Activated CD4-positive, alpha-beta T cell treated with anti-CD3 and anti-CD28 coated beads, Interleukin-2, amount 50 U/mL, for 4 hours (primary cell): ENCODE measurements at regions not wholly inside any gene's neighbourhood (a gene's known extent, or its start where the extent isn't known, plus 50 kb on each side); places are given as distances from the start of the nearest gene placed in this dataset.

Experiments used
- DNase-seq, 2 experiments: peaks; one replicate each; pipeline ENCODE4 v3.0.0-alpha.2; 2020

DNA sequence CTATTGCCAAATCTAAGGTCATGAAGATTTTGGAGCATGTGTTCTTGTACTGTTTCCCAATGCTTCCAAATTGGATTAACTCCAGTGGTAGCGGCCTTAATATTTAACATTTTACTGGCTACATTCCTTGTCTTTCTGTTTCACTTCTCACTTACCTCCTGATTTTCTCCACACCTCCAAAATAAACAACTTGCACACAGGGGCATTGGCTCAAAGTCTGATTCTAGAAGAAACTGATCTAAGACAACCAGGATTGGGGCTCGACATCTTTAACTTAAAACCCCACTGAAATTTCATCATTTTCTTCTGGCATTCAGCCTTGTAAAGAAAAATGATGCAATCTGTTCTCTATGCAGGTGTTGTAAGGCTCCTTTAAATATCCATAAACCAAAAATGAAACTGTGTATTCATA, 557.9 kb upstream of the ID4 start:
- no peak for DNase-seq

DNA sequence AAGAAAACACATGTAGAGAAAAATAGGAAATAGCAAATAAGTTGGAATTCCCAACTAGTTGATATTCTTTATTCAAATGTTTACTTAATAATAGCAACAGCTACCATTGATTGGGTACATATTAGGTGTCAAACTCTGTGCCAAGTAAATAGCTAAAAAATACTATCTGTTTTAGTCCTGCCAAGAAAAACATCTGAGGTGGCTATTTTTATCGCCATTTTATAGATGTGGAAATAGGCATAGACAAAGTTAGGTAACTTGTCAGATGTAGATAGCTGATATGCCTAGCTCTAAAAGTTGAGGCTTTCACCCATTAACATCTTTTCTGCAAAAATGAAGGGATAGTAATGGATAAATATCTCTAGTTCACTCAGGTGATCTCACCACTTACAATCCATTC, 549.2 kb upstream of the ID4 start:
- DNase-seq, result no peak

DNA sequence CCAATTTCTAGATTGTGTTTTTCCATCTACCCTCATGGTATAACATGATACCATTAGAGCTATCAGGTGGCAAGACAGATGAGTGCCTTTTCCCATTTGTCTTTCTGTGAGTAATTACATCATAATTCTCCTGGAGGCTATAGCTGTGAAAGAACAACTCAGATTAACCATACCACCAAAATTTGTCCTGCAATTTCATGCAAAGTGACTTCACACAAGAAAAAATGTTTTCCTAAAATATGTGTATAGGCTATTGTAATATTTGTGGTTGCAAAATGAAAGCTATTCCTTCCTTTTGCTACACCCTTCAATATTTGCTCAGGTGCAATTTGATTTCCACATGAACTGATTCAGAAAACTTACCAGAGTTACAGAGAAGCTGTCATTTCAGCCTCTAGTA, 547.7 kb upstream of the ID4 start:
- DNase-seq, result no peak

DNA sequence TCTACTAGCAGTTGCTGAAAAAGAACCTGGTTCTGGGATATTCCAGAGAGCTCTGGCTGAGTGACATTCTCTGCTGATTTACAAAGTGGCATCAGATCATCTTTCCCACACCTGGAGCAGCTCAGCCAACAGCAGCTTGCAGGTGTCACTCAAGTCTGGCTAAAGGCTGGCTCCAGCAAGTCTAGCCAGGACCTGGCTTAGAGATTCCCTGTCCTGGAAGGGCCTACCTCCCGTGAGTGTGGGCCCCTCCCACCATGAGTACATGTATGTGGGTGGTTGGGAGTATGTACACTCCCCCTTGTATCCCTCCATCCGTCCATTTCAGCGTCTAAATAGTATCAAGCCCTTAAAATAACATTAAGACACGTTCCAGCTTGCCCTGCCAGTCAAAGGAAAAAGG, 539.3 kb upstream of the ID4 start:
- DNase-seq, result no peak

DNA sequence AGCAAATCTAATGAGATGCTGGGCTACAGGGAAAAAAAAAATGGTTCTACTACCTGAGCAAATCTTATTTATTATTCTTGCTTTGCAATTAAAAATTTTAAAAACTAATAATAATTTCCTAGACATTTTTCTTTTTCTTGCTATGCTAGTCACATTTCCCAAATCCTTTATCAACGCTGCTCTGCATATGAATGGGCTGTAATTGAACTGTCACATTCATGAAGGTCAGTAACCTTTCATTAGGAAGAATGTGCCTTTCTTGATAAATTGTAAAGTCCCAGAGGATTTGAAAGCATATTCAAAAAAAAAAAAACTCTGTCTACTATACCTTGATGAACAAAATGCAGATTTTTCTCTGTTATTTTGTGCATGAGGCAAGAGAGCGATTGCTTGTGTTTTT, 538.7 kb upstream of the ID4 start:
- no peak for DNase-seq

DNA sequence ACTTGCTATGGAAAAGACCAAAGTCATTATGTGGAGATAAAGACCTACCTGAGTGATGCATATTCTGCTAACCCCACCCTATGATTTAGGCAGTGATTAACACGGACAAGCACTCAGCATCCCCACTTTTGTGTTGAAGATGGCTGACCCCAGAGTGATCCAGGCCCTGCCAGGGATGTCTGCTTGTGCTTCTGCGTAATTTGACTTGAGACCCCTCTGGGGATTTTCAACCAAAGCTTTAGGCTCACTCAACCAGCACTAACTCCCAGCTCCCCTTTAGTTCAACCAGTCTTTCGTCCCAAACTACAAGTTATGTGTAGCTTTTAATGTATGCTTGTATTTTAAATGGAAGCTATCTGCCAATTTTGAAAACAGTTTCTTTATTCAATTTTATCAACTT, 538.0 kb upstream of the ID4 start:
- DNase-seq, result no peak

DNA sequence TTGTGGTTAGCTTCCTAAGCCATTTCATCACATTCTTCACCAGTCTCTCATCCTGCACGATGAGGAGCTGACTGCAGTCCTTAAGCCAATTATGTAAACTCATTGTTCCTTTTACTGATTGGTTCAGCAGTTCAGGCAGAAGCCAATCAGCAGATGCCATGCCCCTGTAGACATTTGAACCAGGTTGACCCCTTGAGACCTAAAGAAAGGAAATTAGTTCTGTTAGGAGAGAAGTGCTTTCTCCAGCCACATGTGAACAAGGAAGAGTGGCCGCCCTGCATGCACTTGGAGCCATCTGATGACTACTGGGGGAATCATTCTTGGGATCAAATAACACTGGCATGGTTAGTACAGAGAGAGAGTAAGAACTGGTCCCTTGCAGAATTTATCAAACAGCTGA, 535.2 kb upstream of the ID4 start:
- DNase-seq, result no peak

DNA sequence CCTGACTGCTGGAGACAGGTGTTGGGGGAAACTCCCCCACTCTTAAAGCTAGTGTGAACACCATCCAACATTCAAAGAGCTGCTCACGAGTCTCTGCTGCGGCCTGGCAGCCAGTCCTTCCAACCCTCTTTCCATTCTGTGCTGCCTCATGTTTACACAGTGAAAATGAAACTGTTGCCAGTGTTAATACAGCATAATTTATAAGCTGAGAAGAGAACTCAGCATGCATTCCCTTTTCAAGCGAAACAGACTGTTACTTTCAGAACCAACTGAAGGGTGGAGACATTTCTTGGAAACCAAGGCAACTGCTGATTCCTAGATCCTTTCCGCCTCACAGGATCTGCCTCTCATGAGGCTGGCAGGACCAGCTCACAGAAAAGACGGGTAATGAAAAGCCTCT, 533.8 kb upstream of the ID4 start:
- DNase-seq, result no peak

DNA sequence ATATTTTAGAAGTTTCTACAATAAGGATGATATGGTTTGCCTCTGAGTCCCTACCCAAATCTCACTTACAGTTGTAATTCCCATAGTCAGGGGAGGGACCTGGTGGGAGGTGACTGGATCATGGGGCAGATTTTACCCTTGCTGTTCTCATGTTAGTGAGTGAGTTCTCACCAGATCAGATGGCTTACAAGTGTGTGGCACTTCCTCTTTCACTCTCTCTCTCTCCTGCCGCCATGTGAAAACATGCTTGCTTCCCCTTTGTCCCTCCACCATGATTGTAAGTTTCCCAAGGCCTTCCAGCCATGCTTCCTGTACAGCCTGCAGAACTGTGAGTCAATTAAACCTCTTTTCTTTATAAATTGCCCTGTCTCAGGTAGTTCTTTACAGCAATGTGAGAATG, 527.5 kb upstream of the ID4 start:
- no peak for DNase-seq

DNA sequence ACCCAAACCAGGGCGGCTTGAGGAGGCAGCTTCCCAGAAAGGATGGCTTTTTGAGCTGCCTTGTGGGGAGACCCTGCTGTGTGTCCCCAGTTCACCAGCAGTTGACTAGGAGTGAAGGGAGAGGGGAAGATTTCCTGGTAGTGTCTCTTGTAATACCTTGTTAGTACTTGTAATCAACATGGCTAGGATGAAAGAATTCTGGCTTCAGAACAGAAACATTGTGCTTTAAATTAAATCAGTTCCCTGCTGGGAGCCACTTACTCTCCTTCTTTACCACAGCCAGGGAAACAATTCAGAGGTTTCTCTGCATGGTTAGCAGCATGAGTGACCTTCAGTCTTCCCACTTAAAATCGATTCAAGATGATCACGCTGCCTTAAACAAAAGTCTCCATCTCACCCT, 525.4 kb upstream of the ID4 start:
- DNase-seq, result no peak

DNA sequence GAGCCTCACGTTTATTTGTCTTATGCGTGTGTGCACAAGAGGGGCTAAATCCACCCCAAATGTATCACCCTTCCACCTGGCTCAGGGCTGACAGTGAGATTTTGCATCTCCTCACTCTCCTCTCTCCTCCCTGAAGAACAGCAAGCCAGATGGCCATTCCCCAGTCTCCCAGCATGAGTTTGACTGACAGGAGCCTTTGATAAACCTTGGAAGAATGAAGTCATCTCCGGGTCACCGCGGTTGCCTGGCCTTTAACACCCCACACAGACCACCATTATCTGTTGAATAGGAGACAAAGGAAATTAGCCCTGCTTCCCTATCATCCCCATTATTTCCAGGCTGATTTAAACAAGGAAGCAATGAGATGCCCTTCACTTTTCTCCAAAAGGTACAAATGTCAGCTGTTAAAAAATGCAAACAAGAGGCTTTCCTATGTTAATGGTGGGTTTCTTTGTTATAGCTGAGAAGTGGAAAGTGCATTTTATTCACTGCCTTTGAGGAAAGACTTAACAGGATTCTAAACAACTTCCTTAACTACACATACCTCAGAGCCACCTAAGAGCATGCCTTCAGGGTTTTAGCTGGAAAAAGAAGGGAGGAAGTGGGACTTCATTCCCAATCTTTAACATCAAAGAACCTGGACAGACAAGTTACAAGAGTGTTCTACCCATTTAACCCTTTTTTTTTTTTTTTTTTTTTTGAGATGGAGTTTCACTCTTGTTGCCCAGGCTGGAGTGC, 524.8 kb upstream of the ID4 start:
- no peak for DNase-seq

DNA sequence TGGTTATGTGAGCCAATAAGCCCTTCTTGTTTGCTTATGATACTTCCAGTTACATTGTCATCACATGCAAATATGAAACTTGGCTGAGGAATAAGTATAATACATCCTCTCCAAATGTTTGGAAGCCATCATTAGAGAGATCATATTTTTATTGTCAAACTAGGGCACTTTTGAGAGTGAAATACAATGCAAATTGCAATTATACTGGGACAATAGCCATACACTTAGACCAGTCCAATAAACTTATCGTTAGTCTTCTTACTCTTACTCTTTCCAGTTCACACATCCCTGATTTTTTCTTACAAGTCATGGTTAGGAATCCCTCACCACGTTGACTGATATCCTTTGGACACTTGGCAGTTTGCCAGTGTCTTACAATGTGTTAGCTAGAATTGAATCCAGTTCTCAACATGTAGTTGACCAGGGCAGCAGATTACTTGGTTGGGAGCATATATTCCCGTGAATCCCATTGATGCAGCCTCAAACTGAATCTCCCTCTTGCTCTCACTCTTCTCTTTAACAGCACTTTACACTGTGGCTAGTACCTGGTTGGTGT, 519.7 kb upstream of the ID4 start:
- no peak for DNase-seq

DNA sequence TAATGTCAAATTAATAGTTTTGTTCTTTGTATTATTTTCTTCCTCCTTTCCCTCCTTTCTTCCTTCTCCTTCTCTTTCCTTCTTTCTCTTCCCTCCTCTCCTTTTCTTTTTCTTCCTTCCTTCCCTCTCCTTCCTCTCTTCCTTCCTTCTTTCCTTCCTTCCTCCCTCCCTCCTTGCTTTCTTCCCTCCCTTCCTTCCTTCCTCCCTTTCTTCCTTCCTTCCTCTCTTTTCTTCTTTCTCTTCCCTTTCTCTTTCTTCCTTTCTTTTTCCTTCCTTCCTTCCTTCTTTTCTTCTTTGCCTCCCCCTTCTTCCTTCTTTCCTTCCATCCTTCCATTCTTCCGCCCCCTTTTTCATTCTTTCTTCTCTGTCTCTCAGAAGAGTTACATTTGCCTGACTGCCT, 518.2 kb upstream of the ID4 start:
- DNase-seq, result no peak

DNA sequence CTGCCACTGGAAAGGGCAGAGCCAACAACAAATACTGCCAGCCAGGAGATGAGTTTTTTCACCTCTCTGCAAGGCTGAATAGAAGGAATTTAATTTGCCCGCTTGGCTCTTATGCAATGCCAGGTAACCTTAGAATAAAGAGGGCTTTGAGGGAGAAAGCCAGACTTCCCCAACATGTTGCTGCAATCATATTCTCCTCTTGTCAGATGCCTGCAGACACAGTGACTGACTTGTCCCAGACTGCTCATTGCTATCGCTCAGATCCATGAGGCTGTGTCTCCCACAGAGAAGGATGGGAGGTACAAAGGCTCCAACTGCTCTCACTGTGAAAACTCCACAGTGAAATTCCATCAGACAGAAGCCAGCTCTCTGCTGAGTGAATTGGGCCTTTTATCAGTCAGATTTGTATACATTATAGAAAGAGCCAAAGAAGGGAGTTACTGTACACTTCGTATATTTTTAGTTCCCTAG, 517.0 kb upstream of the ID4 start:
- DNase-seq, result no peak

DNA sequence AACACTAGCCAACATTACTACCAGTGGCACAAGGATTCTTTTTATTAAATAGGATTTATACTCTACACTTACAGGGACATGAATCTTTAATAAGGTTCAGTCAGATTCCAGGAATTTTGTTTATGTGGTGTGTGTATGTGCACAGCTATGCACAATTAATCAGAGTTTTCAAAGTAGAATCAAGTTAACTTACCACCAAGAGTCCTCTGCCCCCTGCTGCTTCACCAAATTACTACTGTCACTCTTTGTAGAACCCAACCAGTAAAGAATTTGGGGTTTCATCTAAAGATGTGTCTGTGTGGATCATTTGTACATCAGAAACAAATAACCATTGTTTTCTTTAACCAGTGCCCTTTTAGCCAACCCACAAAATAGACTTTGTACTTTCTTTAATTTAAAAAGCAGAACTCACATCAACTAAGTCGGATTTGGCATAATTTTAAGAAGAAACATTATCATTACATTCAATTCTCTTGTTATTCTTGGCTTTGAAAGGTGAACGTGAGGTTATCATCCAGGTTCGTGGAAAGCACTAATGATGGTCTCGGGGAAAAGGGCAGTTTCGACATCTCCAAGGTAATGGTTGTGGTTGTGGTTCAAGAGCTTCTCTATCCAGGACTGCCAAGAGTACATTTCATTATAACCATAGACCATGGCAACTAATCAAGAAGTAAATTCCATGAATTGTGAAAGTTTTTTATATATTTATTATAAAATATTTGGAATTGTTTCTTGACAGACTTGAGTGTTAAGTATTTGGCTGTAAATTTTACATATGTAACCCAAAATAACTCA, 514.3 kb upstream of the ID4 start:
- no peak for DNase-seq

DNA sequence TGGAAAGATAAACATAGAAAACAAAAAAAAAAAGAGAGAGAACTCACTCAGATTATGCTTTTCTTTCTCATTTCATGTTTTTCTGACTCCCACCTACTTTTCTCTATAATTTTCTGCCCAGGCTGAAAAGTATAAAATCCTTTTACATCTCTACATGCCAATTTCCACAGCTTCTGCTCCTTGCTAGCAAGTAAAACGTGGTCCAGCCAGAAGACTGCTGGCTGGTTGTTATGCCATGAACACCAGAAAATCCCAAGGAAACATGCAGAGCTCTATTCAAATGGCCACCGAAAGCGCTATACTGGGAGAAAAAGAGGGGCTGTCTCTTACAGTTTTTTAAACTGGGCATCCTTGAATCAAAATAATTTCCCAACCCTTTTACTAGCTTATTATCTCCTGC, 512.8 kb upstream of the ID4 start:
- DNase-seq, result no peak

DNA sequence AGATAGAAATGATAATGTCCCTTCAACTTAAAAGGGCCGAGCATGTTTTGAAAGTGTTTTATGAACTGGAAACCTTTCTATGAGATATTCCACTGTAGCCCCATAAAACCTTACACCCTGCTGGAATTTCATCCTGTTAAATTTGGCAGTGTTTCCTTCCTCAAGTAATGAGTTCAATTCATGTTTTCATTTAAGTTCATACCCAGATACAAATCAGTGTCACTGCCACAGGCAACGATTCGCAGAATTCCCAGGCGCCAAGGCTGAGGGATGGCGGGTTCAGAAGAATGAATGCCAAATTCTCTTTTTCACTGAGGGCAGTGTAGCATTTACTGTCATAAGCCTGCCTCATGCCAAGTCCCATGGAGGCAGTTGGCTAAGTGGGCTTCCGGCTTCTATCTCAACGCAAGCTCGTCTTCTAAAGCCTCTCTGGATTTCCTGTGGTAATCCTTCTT, 511.8 kb upstream of the ID4 start:
- DNase-seq, result no peak

DNA sequence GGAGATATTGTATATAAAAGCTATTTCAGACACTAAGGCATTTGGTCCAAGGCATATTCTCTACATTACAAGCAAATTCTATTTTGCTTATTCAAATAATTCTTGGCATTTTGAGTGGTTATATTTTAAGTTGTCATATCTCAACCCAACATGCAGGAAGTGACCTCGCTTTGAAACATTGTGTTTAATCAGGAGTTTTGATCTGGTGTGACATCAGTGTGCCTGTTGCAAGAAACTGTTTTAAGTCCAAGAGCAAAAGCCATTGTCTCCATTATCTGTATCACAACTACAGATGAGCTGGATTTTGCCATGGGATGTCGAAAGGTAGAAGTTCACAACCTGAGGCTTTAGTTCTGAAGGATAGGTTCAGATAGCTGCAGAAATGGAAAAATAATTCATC, 509.9 kb upstream of the ID4 start:
- no peak for DNase-seq

DNA sequence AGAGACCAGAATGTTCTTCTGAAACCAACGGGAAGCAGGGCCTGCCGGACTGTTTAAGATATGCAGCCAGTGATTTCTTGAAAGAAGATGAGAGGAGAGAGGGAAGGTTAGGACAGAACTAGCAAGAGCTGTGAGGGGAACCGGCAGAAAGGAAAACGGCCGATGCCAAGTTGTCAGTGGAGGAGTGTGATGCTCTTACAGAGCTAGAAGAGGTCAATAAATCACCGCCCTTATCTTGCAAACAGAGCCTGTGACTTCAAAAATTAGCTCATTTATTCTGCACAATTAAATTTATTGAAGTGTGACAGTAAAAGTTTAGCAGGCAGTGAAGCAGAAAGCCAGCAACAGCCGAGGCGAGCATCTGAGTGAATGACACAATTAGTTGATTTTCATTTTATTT, 509.5 kb upstream of the ID4 start:
- DNase-seq, result no peak

DNA sequence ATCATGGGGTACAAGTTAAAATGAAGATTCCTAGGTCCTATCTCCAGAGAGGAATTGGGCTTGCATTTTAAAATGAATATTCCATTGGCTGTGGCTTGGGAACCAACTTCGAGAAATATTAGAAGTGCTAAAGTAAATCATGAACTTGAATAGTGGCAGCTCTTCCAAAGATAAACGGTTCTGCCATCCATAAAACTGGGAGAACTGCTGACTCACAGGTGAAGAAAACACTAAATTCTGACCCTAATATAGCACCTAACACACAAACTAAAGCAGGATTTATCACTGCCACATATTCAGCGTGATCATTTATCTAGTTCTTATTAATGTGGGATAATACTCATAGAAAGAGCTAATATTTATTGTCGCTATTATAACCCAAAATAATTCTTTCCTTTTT, 508.1 kb upstream of the ID4 start:
- no peak for DNase-seq

DNA sequence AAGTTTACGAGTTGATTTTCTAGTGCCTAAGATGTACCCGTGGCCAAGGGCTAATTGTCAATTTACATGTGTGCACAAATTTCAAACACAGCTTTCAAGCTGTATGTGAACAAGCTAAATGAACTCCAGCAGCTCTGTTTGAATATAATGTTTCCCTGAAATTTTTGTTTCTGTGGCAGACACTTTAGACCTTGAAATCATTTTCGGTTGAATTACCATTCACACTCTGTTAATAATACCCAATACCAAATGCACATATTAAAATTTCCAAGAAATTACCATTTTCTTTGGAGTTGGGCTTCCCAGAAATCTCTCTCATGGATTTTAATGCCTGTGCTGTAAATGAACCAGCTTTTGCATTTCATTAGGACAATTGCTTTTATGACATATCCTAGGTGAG, 506.1 kb upstream of the ID4 start:
- no peak for DNase-seq

DNA sequence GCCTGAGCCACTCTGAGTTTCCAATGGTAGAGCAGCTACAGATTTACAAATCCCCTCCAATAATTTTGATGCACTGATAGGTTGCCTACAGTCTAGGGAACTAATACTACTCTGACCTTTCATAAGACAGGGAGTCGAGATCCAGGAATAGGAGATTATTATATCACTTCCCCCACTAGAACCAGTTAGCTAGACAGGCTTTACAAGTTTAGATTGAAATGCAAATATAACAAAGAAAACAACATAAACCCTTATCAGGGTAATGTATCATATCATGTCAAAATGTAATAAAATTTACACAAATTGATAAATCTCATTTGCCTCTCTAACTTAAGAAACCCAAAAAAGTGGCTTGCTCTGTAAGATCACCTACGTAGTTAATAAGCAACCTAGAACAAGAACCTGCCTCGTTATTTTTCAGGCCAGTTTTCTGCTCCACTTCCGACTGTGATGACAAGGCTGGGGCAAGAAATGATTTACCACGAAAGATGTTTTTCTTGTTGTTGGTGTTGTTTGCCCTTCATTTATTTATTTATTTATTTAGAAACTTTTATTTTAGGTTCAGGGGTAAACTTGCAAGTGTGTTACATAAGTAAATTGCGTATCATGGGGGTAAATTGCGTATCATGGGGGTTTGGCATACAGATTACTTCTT, 504.2 kb upstream of the ID4 start:
- no peak for DNase-seq

DNA sequence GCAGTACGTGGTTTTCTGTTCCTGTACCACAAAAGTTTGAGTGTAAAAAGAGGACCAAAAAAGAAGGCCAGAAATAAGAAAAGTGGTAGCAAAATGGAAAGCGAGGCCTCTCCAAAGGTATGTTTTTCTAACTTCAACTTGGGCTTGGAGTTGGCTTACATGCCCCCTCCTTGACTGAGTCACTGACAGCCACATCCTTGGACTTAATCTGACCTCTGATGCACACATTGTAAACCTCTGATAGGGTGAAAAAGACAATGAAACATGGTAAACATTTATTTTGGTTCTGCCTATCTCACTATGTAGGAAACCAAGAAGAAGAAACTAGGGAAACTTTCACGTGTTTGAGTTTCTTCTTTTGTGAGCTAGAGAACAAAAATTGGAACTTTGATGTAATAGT, 503.2 kb upstream of the ID4 start:
- no peak for DNase-seq

DNA sequence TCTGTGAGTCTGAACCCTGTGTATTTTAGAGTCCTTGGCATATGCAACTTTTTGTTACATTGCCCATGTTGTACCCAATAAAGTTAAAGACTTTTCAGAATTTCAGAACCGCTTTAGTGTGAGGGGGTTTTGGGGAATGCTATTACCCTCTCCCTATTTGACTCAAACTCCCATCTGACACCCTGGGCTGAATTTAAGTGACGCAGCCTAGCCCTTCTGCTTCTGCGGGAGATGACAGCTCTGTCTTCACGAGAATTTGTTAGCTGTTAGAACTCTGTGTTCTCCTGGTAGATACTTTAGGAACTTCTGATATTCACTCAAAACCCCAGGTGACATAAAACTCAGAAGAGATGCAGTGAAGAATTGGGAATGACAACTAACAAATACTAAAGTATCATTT, 500.6 kb upstream of the ID4 start:
- DNase-seq, result no peak
